CD14-positive monocyte (primary cell): ENCODE measurements at regions not wholly inside any gene's neighbourhood (a gene's known extent, or its start where the extent isn't known, plus 50 kb on each side); places are given as distances from the start of the nearest gene placed in this dataset.

Source experiments
- DNase-seq, 3 donors: peaks; one replicate each; pipeline ENCODE4 v3.0.0-alpha.2; 2011 to 2022
- H2AFZ ChIP-seq: 2 replicates; pipeline ENCODE4 v1.6.0; 2012; ENCODE audit warnings: mild to moderate bottlenecking, low read depth, low read length, inconsistent platforms; ENCODE audit not compliant: insufficient read depth, poor library complexity, severe bottlenecking
- H3K27ac ChIP-seq, 2 donors: 1 replicate in 1 of 2; 2 replicates in 1 of 2; pipeline ENCODE4 v1.5.1; 2012 to 2013; ENCODE audit warnings: low read length in 2 of 2, control low read depth in 1 of 2, inconsistent platforms in 1 of 2, low read depth in 1 of 2, mild to moderate bottlenecking in 1 of 2
- H3K27me3 ChIP-seq, 2 donors: one replicate each; pipeline versions ENCODE4 v1.6.0 to v1.6.1; 2011 to 2013; ENCODE audit warnings: low read length in 2 of 2; ENCODE audit not compliant: control insufficient read depth in 2 of 2, insufficient read depth in 2 of 2
- H3K36me3 ChIP-seq, 2 donors: replicated peaks in 1 of 2; 1 replicate in 1 of 2; 2 replicates in 1 of 2; pipeline versions ENCODE4 v1.5.1 to v1.6.1; 2012 to 2013; ENCODE audit warnings: low read length in 2 of 2, control low read depth in 1 of 2, inconsistent platforms in 1 of 2, mild to moderate bottlenecking in 1 of 2; ENCODE audit not compliant: insufficient read depth in 2 of 2, control insufficient read depth in 1 of 2
- H3K4me1 ChIP-seq, 2 donors: 1 replicate in 1 of 2; 2 replicates in 1 of 2; pipeline versions ENCODE4 v1.5.1 to v1.6.1; 2012 to 2013; ENCODE audit warnings: low read length in 2 of 2, control low read depth in 1 of 2, inconsistent platforms in 1 of 2, mild to moderate bottlenecking in 1 of 2, moderate library complexity in 1 of 2; ENCODE audit not compliant: insufficient read depth in 2 of 2, control insufficient read depth in 1 of 2
- H3K4me2 ChIP-seq: replicated peaks from 2 replicates; pipeline ENCODE3; 2012; ENCODE audit warnings: low read length, moderate library complexity, mild to moderate bottlenecking; ENCODE audit not compliant: poor library complexity, severe bottlenecking; ENCODE audit errors: extremely low read depth
- H3K4me3 ChIP-seq, 3 experiments: fragments of 200-600 bp in 1 of 3; sonication (generic) in 1 of 3; replicated peaks in 1 of 3; 1 replicate in 2 of 3; 2 replicates in 1 of 3; pipeline ENCODE4 v1.5.1; 2011 to 2013; ENCODE audit warnings: low read length in 3 of 3, mild to moderate bottlenecking in 3 of 3, control low read depth in 2 of 3, low read depth in 2 of 3, inconsistent platforms in 1 of 3, moderate library complexity in 1 of 3
- H3K79me2 ChIP-seq: 2 replicates; pipeline ENCODE4 v1.6.0; 2012; ENCODE audit warnings: mild to moderate bottlenecking, control low read depth, inconsistent platforms, low read length, moderate library complexity; ENCODE audit not compliant: insufficient read depth
- H3K9ac ChIP-seq: 2 replicates; pipeline ENCODE4 v1.6.0; 2017; ENCODE audit warnings: low read length, mild to moderate bottlenecking; ENCODE audit not compliant: insufficient read depth, poor library complexity, severe bottlenecking
- H3K9me3 ChIP-seq, 2 donors: replicated peaks in 1 of 2; 1 replicate in 1 of 2; 2 replicates in 1 of 2; pipeline versions ENCODE4 v1.5.1 to v1.6.1; 2012 to 2013; ENCODE audit warnings: low read length in 2 of 2, control low read depth in 1 of 2; ENCODE audit not compliant: control insufficient read depth in 1 of 2, insufficient read depth in 1 of 2
- H4K20me1 ChIP-seq: 2 replicates; pipeline ENCODE4 v1.6.0; 2012; ENCODE audit warnings: mild to moderate bottlenecking, low read length, control low read depth, moderate library complexity; ENCODE audit not compliant: insufficient read depth
- H3K27ac Mint-ChIP-seq, 7 donors: one replicate each; pipeline ENCODE4 v1.8.0; 2020; ENCODE audit warnings: mild to moderate bottlenecking in 7 of 7, mixed read lengths in 7 of 7, moderate library complexity in 6 of 7, inconsistent platforms in 2 of 7
- H3K27me3 Mint-ChIP-seq, 3 donors: one replicate each; pipeline ENCODE4 v1.8.0; 2021 to 2022; ENCODE audit warnings: low read depth in 3 of 3, mild to moderate bottlenecking in 3 of 3, mixed read lengths in 3 of 3, moderate library complexity in 3 of 3, inconsistent platforms in 1 of 3
- H3K36me3 Mint-ChIP-seq, 2 donors: one replicate each; pipeline ENCODE4 v1.8.0; 2020; ENCODE audit warnings: mixed read lengths in 2 of 2, inconsistent platforms in 1 of 2, mild to moderate bottlenecking in 1 of 2
- H3K4me1 Mint-ChIP-seq: one replicate; pipeline ENCODE4 v1.8.0; 2020; ENCODE audit warnings: mild to moderate bottlenecking, mixed read lengths
- H3K4me3 Mint-ChIP-seq, 2 donors: one replicate each; pipeline ENCODE4 v1.8.0; 2020; ENCODE audit warnings: mild to moderate bottlenecking in 2 of 2, mixed read lengths in 2 of 2, moderate library complexity in 1 of 2
- H3K9me3 Mint-ChIP-seq, 7 donors: one replicate each; pipeline ENCODE4 v1.8.0; 2020 to 2022; ENCODE audit warnings: mixed read lengths in 7 of 7, mild to moderate bottlenecking in 6 of 7, moderate library complexity in 6 of 7, inconsistent platforms in 2 of 7
- WGBS: methylation state at CpG from one replicate; pipeline ENCODE4 v1.1.5; 2013; ENCODE audit warnings: missing lambda C conversion rate; ENCODE audit not compliant: insufficient coverage; 5-methylcytosine and 5-hydroxymethylcytosine counted together
- intact Hi-C, 2 donors: fragments of 100-400 bp; cut with micrococcal nuclease; formaldehyde crosslinking; loops; one replicate each; pipeline versions ENCODE4 v1.15.0 to v1.15.1; 2023
- TF ChIP-seq, protein P1 (sequence below): fragments of 200-600 bp; IDR thresholded peaks from one replicate; pipeline ENCODE4 v1.8.0; 2022; ENCODE audit warnings: antibody characterized with exemption, mild to moderate bottlenecking

DNA sequence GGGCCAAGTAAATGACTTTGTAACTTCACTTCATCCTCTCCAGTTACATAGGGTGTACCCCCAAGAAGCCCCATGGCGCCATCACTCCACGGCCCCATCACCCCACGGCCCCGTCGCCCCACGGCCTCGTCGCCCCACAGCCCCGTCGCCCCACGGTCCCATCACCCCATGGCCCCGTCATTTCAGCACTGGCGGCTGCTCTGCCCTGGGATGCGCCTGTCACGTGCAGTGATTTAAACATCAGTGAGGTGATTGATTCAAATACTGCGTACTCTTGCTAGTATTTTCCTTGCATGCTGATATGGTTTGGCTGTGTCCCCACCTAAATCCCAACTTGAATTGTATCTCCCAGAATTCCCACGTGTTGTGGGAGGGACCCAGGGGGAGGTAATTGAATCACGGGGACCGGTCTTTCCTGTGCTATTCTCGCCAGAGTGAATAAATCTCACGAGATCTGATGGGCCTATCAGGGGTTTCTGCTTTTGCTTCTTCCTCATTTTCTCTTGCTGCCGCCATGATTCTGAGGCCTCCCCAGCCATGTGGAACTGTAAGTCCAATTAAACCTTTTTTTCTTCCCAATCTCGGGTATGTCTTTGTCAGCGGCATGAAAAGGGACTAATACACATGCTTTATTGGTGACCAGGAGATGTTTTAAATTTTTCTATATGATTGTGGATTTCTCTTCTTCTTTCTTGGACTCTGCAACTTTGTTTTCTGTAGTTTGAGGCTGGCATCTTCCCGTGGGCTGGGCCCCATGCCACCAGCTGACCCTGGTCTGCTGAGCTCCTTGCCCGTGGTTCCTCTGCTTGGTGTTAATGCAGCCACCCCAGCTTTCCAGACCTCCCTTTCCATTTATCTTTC is 50.1 kb upstream of the PCBP3 start:
- peaks cover 9 to 24% of the 10 kb centered on the region in 2 donors for H3K27me3 ChIP-seq
- Mint-ChIP-seq H3K27me3 (peaks cover 19 to 30% (median 23%) of the 10 kb centered on the region in 3 donors), H3K27ac (no peak overlapping the region), H3K4me3 (no peak overlapping the region), H3K4me1 (peaks cover 19% of the 10 kb centered on the region), H3K9me3 (peaks cover 2 to 15% (median 9%) of the 10 kb centered on the region in 7 donors), H3K36me3 (no peaks in the 10 kb centered on the region)
- H4K20me1 ChIP-seq: no peaks in the 10 kb centered on the region
- H3K4me1 ChIP-seq: peaks cover 9 to 17% of the 10 kb centered on the region in 2 donors
- no peak overlapping the region for H2AFZ ChIP-seq
- no peak overlapping the region for H3K9ac ChIP-seq
- 89% methylated on average over 12 of the region's 26 CpGs for WGBS
- intact Hi-C loops: loop anchor here (2.0 to 5.0 kb wide), 3 partner anchors 35 to 49 kb away; partner anchors contain the start of gene PCBP3 (in 1 of the 2)
- no peaks in the 10 kb centered on the region for H3K79me2 ChIP-seq
- TF ChIP-seq, protein P1, sequence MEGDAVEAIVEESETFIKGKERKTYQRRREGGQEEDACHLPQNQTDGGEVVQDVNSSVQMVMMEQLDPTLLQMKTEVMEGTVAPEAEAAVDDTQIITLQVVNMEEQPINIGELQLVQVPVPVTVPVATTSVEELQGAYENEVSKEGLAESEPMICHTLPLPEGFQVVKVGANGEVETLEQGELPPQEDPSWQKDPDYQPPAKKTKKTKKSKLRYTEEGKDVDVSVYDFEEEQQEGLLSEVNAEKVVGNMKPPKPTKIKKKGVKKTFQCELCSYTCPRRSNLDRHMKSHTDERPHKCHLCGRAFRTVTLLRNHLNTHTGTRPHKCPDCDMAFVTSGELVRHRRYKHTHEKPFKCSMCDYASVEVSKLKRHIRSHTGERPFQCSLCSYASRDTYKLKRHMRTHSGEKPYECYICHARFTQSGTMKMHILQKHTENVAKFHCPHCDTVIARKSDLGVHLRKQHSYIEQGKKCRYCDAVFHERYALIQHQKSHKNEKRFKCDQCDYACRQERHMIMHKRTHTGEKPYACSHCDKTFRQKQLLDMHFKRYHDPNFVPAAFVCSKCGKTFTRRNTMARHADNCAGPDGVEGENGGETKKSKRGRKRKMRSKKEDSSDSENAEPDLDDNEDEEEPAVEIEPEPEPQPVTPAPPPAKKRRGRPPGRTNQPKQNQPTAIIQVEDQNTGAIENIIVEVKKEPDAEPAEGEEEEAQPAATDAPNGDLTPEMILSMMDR: no peak
- no peak overlapping the region for H3K4me2 ChIP-seq
- no peaks in the 10 kb centered on the region for H3K36me3 ChIP-seq
- no peak for DNase-seq
- no peak overlapping the region for H3K4me3 ChIP-seq
- peaks cover under 1 to 4% of the 10 kb centered on the region in 2 donors for H3K9me3 ChIP-seq
- H3K27ac ChIP-seq: no peak overlapping the region
